ENCODE measurements at regions not wholly inside any gene's neighbourhood (a gene's known extent, or its start where the extent isn't known, plus 50 kb on each side); places are given as distances from the start of the nearest gene placed in this dataset.

DNA sequence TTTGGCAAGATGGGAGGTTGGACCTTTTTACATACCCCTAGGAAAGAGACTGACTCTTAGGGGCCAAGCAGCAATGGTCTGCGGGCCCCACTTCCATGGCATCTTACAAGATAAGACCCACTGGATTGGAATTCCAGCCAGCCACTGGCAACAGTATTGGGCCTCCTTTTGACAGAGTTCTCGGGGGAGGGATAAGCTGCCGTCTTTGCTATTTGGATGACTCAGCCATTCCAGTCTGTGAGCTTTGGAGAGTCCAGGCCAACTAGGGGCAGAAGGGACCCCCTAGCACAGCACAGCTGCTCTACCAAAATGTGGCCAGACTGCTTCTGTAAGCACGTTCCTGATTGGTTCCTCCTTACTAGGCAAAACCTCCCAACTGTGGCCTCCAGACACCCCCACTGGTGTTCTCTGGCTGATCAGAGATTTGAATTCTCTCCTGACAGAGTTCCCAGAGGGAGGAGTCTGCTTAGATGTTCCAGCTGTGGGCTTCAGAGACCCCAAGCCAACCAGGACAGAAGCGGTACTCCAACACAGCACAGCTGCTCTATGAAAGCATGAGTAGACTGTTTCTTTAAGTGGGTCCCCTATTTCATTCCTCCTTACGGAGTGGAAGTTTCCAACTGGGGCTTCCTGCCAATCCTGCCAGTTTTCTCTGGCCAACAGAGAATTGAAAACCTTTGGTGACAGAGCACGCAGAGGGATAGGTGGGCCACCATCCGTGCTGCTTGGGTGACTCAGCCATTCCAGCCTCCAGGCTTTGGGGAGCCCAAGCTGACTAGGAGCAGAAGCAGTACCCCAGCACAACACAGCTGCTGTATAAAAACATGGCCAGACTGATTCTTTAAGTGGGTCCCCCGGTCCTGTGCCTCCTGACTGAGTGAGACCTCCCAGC is 672.1 kb upstream of the RIOK2 start:
- TF ChIP-seq CTCF (IDR thresholded peaks at IDR 0.05; ENCODE audit: poor library complexity) (no peak), EZH2phosphoT487 (IDR thresholded peaks at IDR 0.05; ENCODE audit: low read depth, severe bottlenecking, unreplicated experiment) (no peak)
